GM12801 (cell line): ENCODE measurements at regions not wholly inside any gene's neighbourhood (a gene's known extent, or its start where the extent isn't known, plus 50 kb on each side); places are given as distances from the start of the nearest gene placed in this dataset.

Source experiments
- TF ChIP-seq, protein P1 (sequence below): IDR thresholded peaks from one replicate; pipeline ENCODE4 v1.5.1; 2011; ENCODE audit warnings: control low read depth; ENCODE audit not compliant: insufficient read length; ENCODE audit errors: extremely low read depth

DNA sequence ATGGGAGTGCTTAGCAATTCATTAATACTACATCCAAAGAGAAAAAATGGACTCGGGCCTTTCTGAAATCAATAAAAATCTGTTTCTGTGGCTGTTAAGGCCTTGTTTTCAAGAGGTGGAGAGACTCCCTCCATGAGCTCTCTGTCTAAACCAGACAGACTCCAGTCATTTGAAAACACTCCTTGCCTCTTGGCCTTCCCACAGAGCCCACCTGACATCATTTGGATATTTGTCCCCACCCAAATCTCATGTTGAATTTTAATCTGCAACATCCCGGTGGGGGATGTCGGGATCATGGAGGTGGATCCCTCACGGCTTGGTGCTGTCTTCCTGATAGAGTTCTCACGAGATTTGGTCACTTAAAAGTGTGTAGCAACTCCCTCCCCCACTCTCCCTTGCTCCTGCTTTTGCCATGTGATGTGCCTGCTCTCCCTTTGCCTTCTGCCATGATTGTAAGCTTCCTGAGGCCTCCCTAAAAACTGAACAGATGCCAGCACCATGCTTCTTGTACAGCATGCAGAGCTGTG, 226.3 kb downstream of the TBXT start:
- TF ChIP-seq, protein P1, sequence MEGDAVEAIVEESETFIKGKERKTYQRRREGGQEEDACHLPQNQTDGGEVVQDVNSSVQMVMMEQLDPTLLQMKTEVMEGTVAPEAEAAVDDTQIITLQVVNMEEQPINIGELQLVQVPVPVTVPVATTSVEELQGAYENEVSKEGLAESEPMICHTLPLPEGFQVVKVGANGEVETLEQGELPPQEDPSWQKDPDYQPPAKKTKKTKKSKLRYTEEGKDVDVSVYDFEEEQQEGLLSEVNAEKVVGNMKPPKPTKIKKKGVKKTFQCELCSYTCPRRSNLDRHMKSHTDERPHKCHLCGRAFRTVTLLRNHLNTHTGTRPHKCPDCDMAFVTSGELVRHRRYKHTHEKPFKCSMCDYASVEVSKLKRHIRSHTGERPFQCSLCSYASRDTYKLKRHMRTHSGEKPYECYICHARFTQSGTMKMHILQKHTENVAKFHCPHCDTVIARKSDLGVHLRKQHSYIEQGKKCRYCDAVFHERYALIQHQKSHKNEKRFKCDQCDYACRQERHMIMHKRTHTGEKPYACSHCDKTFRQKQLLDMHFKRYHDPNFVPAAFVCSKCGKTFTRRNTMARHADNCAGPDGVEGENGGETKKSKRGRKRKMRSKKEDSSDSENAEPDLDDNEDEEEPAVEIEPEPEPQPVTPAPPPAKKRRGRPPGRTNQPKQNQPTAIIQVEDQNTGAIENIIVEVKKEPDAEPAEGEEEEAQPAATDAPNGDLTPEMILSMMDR: no peak

GRCh38 chr6:165940366-165940765, 227.3 kb downstream of the TBXT start:
- TF ChIP-seq, protein P1: no peak

- TF ChIP-seq, protein P1: no peak
Measured at GRCh38 chr6:165939601-165940290, 227.9 kb downstream of the TBXT start.

GRCh38 chr6:165939047-165939446, 228.6 kb downstream of the TBXT start:
- TF ChIP-seq, protein P1: no peak

- TF ChIP-seq, protein P1: no peak
Measured at GRCh38 chr6:165937564-165938358, 229.9 kb downstream of the TBXT start.

GRCh38 chr6:165936660-165937059, 231.0 kb downstream of the TBXT start:
- TF ChIP-seq, protein P1: no peak

GRCh38 chr6:165936096-165936495, 231.6 kb downstream of the TBXT start:
- TF ChIP-seq, protein P1: no peak
